ENCODE measurements at regions not wholly inside any gene's neighbourhood (a gene's known extent, or its start where the extent isn't known, plus 50 kb on each side); places are given as distances from the start of the nearest gene placed in this dataset.
A peak's percentile ranks its signal among the peaks of the same experiment; 100 is the strongest.

DNA sequence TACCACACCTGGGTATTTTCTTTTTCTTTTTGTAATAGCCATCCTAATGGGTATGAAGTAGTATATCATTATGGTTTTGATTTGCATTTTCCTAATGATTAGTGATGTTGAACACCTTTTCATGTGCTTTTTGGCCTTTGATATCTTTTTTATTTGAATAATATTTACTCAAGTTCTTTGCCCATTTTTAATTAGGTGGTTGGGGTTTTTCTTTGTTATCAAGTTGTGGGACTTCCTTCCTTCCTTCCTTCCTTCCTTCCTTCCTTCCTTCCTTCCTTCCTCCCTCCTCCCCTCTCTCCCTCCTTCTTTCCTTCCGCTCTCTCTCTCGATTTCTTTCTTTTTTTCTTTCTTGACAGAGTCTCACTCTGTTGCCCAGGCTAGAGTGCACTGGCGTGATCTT, 75.0 kb upstream of the PDGFD start:
- H3K27me3 ChIP-seq, result no peaks in the 10 kb centered on the region
- whole genome bisulfite sequencing, 2 donors, result 82 to 89% methylated on average over 3 of the region's 3 CpGs
- no peaks in the 10 kb centered on the region for H3K9me3 ChIP-seq
- no peak overlapping the region for H3K27ac ChIP-seq
- H3K4me1 ChIP-seq, result no peaks in the 10 kb centered on the region
- no peak overlapping the region for H3K4me3 ChIP-seq
- DNase-seq (no peak), ATAC-seq (ENCODE audit: low FRiP score in 2 of 2) (no peak)
- no peaks in the 10 kb centered on the region for H3K36me3 ChIP-seq
- TF ChIP-seq, protein P1, sequence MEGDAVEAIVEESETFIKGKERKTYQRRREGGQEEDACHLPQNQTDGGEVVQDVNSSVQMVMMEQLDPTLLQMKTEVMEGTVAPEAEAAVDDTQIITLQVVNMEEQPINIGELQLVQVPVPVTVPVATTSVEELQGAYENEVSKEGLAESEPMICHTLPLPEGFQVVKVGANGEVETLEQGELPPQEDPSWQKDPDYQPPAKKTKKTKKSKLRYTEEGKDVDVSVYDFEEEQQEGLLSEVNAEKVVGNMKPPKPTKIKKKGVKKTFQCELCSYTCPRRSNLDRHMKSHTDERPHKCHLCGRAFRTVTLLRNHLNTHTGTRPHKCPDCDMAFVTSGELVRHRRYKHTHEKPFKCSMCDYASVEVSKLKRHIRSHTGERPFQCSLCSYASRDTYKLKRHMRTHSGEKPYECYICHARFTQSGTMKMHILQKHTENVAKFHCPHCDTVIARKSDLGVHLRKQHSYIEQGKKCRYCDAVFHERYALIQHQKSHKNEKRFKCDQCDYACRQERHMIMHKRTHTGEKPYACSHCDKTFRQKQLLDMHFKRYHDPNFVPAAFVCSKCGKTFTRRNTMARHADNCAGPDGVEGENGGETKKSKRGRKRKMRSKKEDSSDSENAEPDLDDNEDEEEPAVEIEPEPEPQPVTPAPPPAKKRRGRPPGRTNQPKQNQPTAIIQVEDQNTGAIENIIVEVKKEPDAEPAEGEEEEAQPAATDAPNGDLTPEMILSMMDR (IDR thresholded peaks at IDR 0.05), result no peak
- no peak for TF ChIP-seq POLR2AphosphoS5 (IDR thresholded peaks at IDR 0.05)
- TF ChIP-seq EP300 (IDR thresholded peaks at IDR 0.05), result no peak
- no peak for TF ChIP-seq POLR2A (IDR thresholded peaks at IDR 0.05)

DNA sequence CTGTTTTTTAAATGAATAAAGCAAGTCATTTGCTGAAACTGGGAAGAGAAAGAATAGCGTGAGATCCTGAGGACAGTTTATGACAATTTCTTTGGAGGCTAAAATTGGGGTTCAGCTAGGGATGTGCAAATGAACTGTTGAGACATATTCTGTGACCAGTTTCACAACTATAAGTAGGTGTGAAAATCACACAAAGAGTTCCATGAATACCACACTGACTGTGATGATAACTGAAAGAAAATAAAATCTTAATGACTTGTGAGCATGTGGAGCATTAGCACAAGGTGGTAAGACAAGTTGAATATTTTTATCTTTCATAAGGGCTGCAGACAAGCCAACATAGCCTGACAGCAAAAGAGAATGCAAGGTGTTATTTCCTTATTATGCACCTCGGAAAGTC, 61.1 kb upstream of the PDGFD start:
- no peaks in the 10 kb centered on the region for H3K27me3 ChIP-seq
- WGBS, 2 donors, result 82 to 91% methylated on average over 2 of the region's 2 CpGs
- no peaks in the 10 kb centered on the region for H3K36me3 ChIP-seq
- H3K9me3 ChIP-seq, result no peaks in the 10 kb centered on the region
- no peak overlapping the region for H3K4me3 ChIP-seq
- no peak overlapping the region for H3K27ac ChIP-seq
- no peak for DNase-seq
- H3K4me1 ChIP-seq, result no peaks in the 10 kb centered on the region
- no peak for TF ChIP-seq POLR2A (IDR thresholded peaks at IDR 0.05)
- TF ChIP-seq EP300 (IDR thresholded peaks at IDR 0.05), result no peak
- TF ChIP-seq POLR2AphosphoS5 (IDR thresholded peaks at IDR 0.05), result no peak
- TF ChIP-seq, protein P1 (IDR thresholded peaks at IDR 0.05), result no peak
- ATAC-seq (ENCODE audit: low FRiP score in 2 of 2), result no peak

DNA sequence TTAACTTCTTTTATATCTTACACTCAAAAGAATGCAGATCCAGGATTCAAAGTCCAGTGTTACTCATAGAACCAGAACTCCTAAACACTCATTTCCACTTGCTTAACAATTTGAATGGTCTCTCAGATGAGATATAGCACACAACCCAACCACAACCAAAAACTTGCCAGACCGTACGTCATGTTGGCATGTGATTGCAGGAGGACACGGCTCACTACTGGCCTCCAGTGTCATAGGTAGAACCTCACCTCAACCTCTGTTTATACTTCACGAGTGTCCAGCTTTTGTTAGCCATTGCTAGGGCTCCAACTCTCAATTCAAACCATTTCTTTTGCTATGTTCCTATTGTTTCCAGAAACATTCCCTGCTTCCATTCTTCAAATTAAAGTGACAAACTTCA, 58.5 kb upstream of the PDGFD start:
- no peak overlapping the region for H3K27ac ChIP-seq
- no peaks in the 10 kb centered on the region for H3K9me3 ChIP-seq
- DNase-seq (no peak), ATAC-seq (ENCODE audit: low FRiP score in 2 of 2) (no peak)
- 79 to 86% methylated on average over 4 of the region's 4 CpGs for WGBS, 2 donors
- H3K27me3 ChIP-seq, result no peaks in the 10 kb centered on the region
- no peak for TF ChIP-seq POLR2A (IDR thresholded peaks at IDR 0.05)
- no peaks in the 10 kb centered on the region for H3K4me1 ChIP-seq
- H3K4me3 ChIP-seq, result no peak overlapping the region
- no peaks in the 10 kb centered on the region for H3K36me3 ChIP-seq

DNA sequence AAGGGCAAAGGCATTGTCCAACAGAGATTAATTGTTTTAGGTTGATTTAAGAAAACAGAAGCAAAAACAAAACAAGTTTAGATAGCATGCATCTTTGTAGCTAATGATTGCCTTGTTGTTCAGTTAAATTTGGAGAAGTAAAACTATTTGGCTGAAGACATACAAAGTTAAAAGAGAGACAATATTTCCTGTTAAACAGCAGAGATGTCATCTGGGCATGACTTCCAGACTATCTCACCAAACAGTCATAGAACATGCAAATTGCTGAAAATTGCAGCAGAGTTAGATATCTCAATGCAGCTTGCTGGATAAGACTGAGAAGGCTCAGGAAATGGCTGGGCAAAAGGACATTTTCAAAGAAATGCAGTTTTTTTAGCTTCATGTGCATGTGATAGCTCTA, 57.5 kb upstream of the PDGFD start:
- no peak overlapping the region for H3K27ac ChIP-seq
- no peaks in the 10 kb centered on the region for H3K9me3 ChIP-seq
- H3K4me1 ChIP-seq, result no peaks in the 10 kb centered on the region
- DNase-seq (no peak), ATAC-seq (ENCODE audit: low FRiP score in 2 of 2) (no peak)
- no peaks in the 10 kb centered on the region for H3K36me3 ChIP-seq
- H3K4me3 ChIP-seq, result no peak overlapping the region
- TF ChIP-seq POLR2A (IDR thresholded peaks at IDR 0.05) (no peak), EP300 (IDR thresholded peaks at IDR 0.05) (no peak), POLR2AphosphoS5 (IDR thresholded peaks at IDR 0.05) (no peak)
- TF ChIP-seq, protein P1 (IDR thresholded peaks at IDR 0.05), result no peak
- H3K27me3 ChIP-seq, result no peaks in the 10 kb centered on the region

DNA sequence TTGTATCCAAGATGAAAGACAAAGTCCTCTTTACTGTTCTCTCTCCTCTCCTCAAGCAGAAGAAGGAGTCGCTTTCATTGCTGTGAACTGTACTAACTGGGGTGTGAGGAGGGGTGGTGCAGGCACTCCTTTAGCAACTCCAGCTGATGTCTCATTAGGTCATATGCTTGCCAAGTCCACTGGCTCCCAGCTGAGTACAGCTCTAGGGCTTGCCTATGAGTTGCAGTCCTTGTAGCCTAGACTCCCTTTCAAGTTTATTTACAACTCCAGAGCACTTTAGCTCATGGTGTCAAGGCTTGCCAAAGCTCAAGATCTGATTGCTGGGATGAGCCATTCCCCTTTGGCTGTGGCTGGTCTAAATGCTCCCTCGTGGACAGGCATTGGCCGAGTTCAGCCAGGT, 55.1 kb upstream of the PDGFD start:
- no peak overlapping the region for H3K4me3 ChIP-seq
- H3K27ac ChIP-seq, result no peak overlapping the region
- WGBS, 2 donors, result 78 to 83% methylated on average over 3 of the region's 3 CpGs
- H3K27me3 ChIP-seq, result no peaks in the 10 kb centered on the region
- no peak for TF ChIP-seq EP300 (IDR thresholded peaks at IDR 0.05)
- no peak for TF ChIP-seq POLR2A (IDR thresholded peaks at IDR 0.05)
- TF ChIP-seq POLR2AphosphoS5 (IDR thresholded peaks at IDR 0.05), result no peak
- TF ChIP-seq, protein P1 (IDR thresholded peaks at IDR 0.05), result no peak
- no peaks in the 10 kb centered on the region for H3K9me3 ChIP-seq
- no peaks in the 10 kb centered on the region for H3K4me1 ChIP-seq
- ATAC-seq (ENCODE audit: low FRiP score in 2 of 2) (peak; percentile 37 to 93), DNase-seq (no peak)
- no peaks in the 10 kb centered on the region for H3K36me3 ChIP-seq

Measured in upper lobe of left lung (tissue), 6 donors.